Ascending aorta (tissue), 2 donors: ENCODE measurements at regions not wholly inside any gene's neighbourhood (a gene's known extent, or its start where the extent isn't known, plus 50 kb on each side); places are given as distances from the start of the nearest gene placed in this dataset.

ENCODE experiments used
- DNase-seq, 2 donors: peaks; one replicate each; pipeline ENCODE4 v3.0.0-alpha.2; 2019; ENCODE audit warnings: low spot score in 2 of 2
- H3K27ac ChIP-seq, 2 donors: fragments of 200-600 bp; sonication (generic); one replicate each; pipeline ENCODE4 v1.5.1; 2016 to 2017; ENCODE audit warnings: mild to moderate bottlenecking in 1 of 2
- H3K27me3 ChIP-seq: fragments of 200-600 bp; sonication (generic); one replicate; pipeline ENCODE4 v1.5.1; 2017
- H3K36me3 ChIP-seq, 2 donors: fragments of 200-600 bp; sonication (generic); one replicate each; pipeline ENCODE4 v1.5.1; 2016
- H3K4me1 ChIP-seq, 2 donors: fragments of 200-600 bp; sonication (generic); one replicate each; pipeline ENCODE4 v1.5.1; 2016 to 2017; ENCODE audit warnings: mild to moderate bottlenecking in 1 of 2
- H3K4me3 ChIP-seq, 2 donors: fragments of 200-600 bp; sonication (generic); one replicate each; pipeline ENCODE4 v1.5.1; 2016 to 2017; ENCODE audit warnings: mild to moderate bottlenecking in 1 of 2
- H3K9me3 ChIP-seq, 2 donors: fragments of 200-600 bp; sonication (generic); one replicate each; pipeline ENCODE4 v1.5.1; 2016
- intact Hi-C: fragments of 100-400 bp; cut with DNase I; formaldehyde crosslinking; loops from one replicate; pipeline ENCODE4 v1.15.1; 2023
- TF ChIP-seq, protein P1 (sequence below), 3 experiments: fragments of 200-600 bp in 2 of 3; fragments of 450-650 bp in 1 of 3; sonication (generic) in 2 of 3; IDR thresholded peaks; one replicate each; pipeline ENCODE4 v1.5.1; 2016 to 2019; ENCODE audit warnings: antibody characterized with exemption in 3 of 3, mild to moderate bottlenecking in 1 of 3, moderate library complexity in 1 of 3

DNA sequence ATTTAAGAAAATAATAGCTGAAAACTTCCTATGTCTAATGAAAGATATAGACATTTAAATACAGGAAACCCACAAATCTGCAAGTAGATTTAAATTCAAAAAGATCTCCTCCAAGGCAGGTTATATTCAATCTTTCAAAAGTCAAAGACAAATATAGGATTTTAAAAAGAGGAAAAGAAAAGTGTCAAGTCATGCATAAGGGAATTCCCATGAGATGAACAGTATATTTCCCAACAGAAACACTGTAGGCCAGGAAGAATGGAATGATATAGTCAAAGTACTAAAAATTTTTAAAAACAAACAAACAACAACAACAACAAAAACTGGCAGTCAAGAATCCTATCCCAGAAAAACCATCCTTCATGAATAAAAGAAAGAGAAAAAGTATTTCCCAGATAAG is 806.5 kb upstream of the BRINP3 start:
- no peaks in the 10 kb centered on the region for H3K9me3 ChIP-seq
- H3K4me1 ChIP-seq = no peaks in the 10 kb centered on the region
- no peak overlapping the region for H3K4me3 ChIP-seq
- H3K36me3 ChIP-seq = no peaks in the 10 kb centered on the region
- no peak for DNase-seq
- no peaks in the 10 kb centered on the region for H3K27me3 ChIP-seq
- intact Hi-C loops = no loop called here
- H3K27ac ChIP-seq = no peak overlapping the region
- TF ChIP-seq, protein P1, sequence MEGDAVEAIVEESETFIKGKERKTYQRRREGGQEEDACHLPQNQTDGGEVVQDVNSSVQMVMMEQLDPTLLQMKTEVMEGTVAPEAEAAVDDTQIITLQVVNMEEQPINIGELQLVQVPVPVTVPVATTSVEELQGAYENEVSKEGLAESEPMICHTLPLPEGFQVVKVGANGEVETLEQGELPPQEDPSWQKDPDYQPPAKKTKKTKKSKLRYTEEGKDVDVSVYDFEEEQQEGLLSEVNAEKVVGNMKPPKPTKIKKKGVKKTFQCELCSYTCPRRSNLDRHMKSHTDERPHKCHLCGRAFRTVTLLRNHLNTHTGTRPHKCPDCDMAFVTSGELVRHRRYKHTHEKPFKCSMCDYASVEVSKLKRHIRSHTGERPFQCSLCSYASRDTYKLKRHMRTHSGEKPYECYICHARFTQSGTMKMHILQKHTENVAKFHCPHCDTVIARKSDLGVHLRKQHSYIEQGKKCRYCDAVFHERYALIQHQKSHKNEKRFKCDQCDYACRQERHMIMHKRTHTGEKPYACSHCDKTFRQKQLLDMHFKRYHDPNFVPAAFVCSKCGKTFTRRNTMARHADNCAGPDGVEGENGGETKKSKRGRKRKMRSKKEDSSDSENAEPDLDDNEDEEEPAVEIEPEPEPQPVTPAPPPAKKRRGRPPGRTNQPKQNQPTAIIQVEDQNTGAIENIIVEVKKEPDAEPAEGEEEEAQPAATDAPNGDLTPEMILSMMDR (IDR thresholded peaks at IDR 0.05) = no peak

DNA sequence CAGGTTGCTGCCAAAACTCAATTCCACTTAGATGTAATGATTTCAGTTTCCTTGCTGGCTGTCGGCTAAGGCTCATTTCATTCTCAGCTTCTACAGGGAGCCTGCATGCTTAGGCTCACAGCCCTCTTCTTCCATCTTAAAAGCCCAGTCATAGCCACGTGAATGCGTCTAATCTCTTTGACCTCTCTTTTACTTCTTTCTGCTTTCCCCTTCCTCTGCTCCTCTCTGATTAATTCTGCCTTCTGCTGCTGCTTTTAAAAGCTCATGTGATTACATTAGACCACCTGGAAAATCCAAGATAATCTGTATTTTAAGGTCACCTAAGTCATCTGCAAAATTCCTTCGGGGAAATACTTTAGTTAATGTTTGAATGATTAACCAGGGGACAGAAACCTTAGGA is 812.8 kb upstream of the BRINP3 start:
- no peak for DNase-seq

DNA sequence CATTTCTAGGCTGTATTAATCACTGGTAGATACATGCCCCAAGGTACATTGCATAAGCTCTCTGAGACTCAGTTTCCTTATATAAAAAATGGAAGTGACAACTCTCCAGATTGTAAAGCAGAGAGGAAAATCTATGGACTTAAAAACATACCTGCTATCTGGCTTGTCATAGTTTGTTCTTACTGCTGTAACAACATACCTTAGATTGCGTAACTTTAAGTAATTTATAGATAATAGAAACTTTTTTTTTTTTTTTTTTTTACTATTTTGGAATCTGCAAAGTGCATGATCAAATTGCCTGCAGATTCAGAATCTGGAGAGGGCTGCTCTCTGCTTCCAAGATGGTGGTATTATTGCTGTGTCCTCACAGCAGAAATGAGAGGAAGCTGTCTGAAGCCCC is 827.7 kb upstream of the BRINP3 start:
- H3K4me1 ChIP-seq = no peaks in the 10 kb centered on the region
- TF ChIP-seq, protein P1 (IDR thresholded peaks at IDR 0.05) = no peak
- no peaks in the 10 kb centered on the region for H3K36me3 ChIP-seq
- no peaks in the 10 kb centered on the region for H3K27me3 ChIP-seq
- intact Hi-C loops = no loop called here
- no peak overlapping the region for H3K27ac ChIP-seq
- no peak for DNase-seq
- no peak overlapping the region for H3K4me3 ChIP-seq
- H3K9me3 ChIP-seq = no peaks in the 10 kb centered on the region

More for the DNA sequence above, 812.8 kb upstream of the BRINP3 start:
- no peak overlapping the region for H3K4me3 ChIP-seq
- H3K27me3 ChIP-seq = no peaks in the 10 kb centered on the region
- H3K9me3 ChIP-seq = no peaks in the 10 kb centered on the region
- no peak overlapping the region for H3K27ac ChIP-seq
- no peaks in the 10 kb centered on the region for H3K4me1 ChIP-seq
- TF ChIP-seq, protein P1 (IDR thresholded peaks at IDR 0.05) = no peak
- no peaks in the 10 kb centered on the region for H3K36me3 ChIP-seq
- intact Hi-C loops = no loop called here

DNA sequence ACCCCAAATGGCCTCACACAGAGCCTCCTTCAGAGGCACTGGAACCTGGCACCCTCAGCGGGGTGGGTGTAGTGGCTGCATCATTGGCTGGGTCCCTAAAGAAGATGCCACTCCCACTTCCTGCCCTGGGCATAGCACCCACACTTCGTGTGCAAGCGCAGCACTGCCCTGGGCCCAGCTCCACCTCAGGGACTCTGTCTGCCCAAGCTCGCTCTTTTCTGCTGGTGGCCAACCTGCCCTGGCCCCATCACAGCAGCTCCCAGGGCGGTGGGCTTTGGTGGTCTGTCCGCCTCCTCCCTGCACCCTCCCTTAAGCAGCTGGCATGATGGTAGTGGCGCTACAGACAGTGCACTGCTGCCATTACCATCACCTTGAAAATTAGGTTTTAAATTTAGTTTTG is 829.3 kb upstream of the BRINP3 start:
- H3K9me3 ChIP-seq = no peaks in the 10 kb centered on the region
- H3K4me1 ChIP-seq = no peaks in the 10 kb centered on the region
- no peak for DNase-seq
- intact Hi-C loops = no loop called here
- no peak overlapping the region for H3K27ac ChIP-seq
- no peaks in the 10 kb centered on the region for H3K27me3 ChIP-seq
- H3K4me3 ChIP-seq = no peak overlapping the region
- H3K36me3 ChIP-seq = no peaks in the 10 kb centered on the region
- TF ChIP-seq, protein P1 (IDR thresholded peaks at IDR 0.05) = no peak

DNA sequence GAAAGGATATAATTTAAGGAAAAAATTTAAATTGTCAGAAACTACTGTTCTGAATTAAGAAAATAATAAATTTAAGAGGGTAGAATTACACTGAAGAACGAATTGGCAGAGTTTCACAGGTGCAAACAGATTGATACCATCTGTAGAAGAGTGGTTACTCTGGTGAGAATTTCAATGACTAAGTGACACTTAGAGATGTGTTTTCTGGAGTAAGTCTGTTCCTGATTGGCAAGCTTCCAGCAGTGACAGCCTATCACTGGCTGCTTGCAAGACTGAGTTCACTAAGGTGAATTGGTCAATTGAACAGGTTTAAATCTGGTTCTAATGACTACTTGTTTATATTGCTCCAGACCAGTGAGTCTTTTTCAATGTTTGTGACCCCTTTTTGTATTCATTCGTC is 838.2 kb upstream of the RGS18 start:
- TF ChIP-seq, protein P1 (IDR thresholded peaks at IDR 0.05) = no peak
- H3K4me1 ChIP-seq = no peaks in the 10 kb centered on the region
- H3K4me3 ChIP-seq = no peak overlapping the region
- no peak overlapping the region for H3K27ac ChIP-seq
- H3K36me3 ChIP-seq = no peaks in the 10 kb centered on the region
- intact Hi-C loops = no loop called here
- DNase-seq = no peak
- no peaks in the 10 kb centered on the region for H3K9me3 ChIP-seq
- H3K27me3 ChIP-seq = no peaks in the 10 kb centered on the region

DNA sequence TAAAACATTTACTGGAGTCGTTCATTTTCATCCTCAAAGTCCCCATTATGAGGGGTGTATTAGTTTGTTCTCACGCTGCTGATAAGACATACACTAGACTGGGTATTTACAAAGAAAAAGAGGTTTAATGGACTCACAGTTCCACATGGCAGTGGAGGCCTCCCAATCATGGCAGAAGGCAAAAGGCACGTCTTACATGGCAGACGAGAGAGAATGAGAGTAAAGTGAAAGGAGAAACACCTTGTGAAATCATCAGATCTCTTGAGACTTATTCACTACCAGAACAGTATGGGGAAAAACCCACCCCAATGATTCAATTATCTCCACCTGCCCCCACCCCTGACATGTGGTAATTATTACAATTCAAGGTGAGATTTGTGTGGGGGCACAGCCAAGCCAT is 830.4 kb upstream of the RGS18 start:
- DNase-seq = no peak
- intact Hi-C loops = no loop called here
- TF ChIP-seq, protein P1 (IDR thresholded peaks at IDR 0.05) = no peak
- H3K4me1 ChIP-seq = no peaks in the 10 kb centered on the region
- H3K27ac ChIP-seq = no peak overlapping the region
- no peaks in the 10 kb centered on the region for H3K9me3 ChIP-seq
- H3K27me3 ChIP-seq = no peaks in the 10 kb centered on the region
- H3K4me3 ChIP-seq = no peak overlapping the region
- H3K36me3 ChIP-seq = no peaks in the 10 kb centered on the region
